ENCODE measurements at regions not wholly inside any gene's neighbourhood (a gene's known extent, or its start where the extent isn't known, plus 50 kb on each side); places are given as distances from the start of the nearest gene placed in this dataset.
A peak's percentile ranks its signal among the peaks of the same experiment; 100 is the strongest.

GRCh38 chr9:73219985-73220626, 68.4 kb downstream of the ANXA1 start:
- H3K27me3 ChIP-seq = no peaks in the 10 kb centered on the region
- H3K4me3 ChIP-seq = no peak overlapping the region
- peak overlapping the region; percentile 18 for H3K27ac ChIP-seq
- H3K9me3 ChIP-seq = no peaks in the 10 kb centered on the region
- TF ChIP-seq CTCF (IDR thresholded peaks at IDR 0.05) = no peak
- H3K4me1 ChIP-seq = no peaks in the 10 kb centered on the region
- ATAC-seq = peak; percentile 96
- no peaks in the 10 kb centered on the region for H3K36me3 ChIP-seq
- no peak for DNase-seq
- intact Hi-C loops (cut with DNase I) = no loop called here

- ATAC-seq (no peak), DNase-seq (no peak)
- no peaks in the 10 kb centered on the region for H3K4me1 ChIP-seq
- TF ChIP-seq CTCF (IDR thresholded peaks at IDR 0.05) = no peak
- no peak overlapping the region for H3K4me3 ChIP-seq
- no peaks in the 10 kb centered on the region for H3K9me3 ChIP-seq
- intact Hi-C loops (cut with DNase I) = no loop called here
- H3K27ac ChIP-seq = no peak overlapping the region
- no peaks in the 10 kb centered on the region for H3K36me3 ChIP-seq
- no peaks in the 10 kb centered on the region for H3K27me3 ChIP-seq
Measured at GRCh38 chr9:73223594-73223993, 71.9 kb downstream of the ANXA1 start.

GRCh38 chr9:73229543-73229942, 77.9 kb downstream of the ANXA1 start:
- no peak for TF ChIP-seq CTCF (IDR thresholded peaks at IDR 0.05)
- ATAC-seq = no peak

GRCh38 chr9:73230251-73230650, 78.6 kb downstream of the ANXA1 start:
- intact Hi-C loops (cut with DNase I) = no loop called here
- no peak for TF ChIP-seq CTCF (IDR thresholded peaks at IDR 0.05)
- no peaks in the 10 kb centered on the region for H3K4me1 ChIP-seq
- H3K36me3 ChIP-seq = no peaks in the 10 kb centered on the region
- ATAC-seq (peak; percentile 60), DNase-seq (no peak)
- H3K27ac ChIP-seq = no peak overlapping the region
- H3K27me3 ChIP-seq = no peaks in the 10 kb centered on the region
- no peaks in the 10 kb centered on the region for H3K9me3 ChIP-seq
- H3K4me3 ChIP-seq = no peak overlapping the region

More at GRCh38 chr9:73229543-73229942, 77.9 kb downstream of the ANXA1 start:
- H3K27me3 ChIP-seq = no peaks in the 10 kb centered on the region
- no peaks in the 10 kb centered on the region for H3K9me3 ChIP-seq
- DNase-seq = no peak
- H3K36me3 ChIP-seq = no peaks in the 10 kb centered on the region
- H3K27ac ChIP-seq = no peak overlapping the region
- no peak overlapping the region for H3K4me3 ChIP-seq
- intact Hi-C loops (cut with DNase I) = no loop called here
- no peaks in the 10 kb centered on the region for H3K4me1 ChIP-seq

GRCh38 chr9:73231203-73231602, 79.5 kb downstream of the ANXA1 start:
- Histone ChIP-seq H3K4me3 (no peak overlapping the region), H3K9me3 (no peaks in the 10 kb centered on the region), H3K4me1 (no peaks in the 10 kb centered on the region), H3K27ac (no peak overlapping the region), H3K36me3 (no peaks in the 10 kb centered on the region), H3K27me3 (no peaks in the 10 kb centered on the region)
- DNase-seq (no peak), ATAC-seq (no peak)
- intact Hi-C loops (cut with DNase I) = no loop called here
- TF ChIP-seq CTCF (IDR thresholded peaks at IDR 0.05) = no peak
